ENCODE measurements at regions not wholly inside any gene's neighbourhood (a gene's known extent, or its start where the extent isn't known, plus 50 kb on each side); places are given as distances from the start of the nearest gene placed in this dataset.

DNA sequence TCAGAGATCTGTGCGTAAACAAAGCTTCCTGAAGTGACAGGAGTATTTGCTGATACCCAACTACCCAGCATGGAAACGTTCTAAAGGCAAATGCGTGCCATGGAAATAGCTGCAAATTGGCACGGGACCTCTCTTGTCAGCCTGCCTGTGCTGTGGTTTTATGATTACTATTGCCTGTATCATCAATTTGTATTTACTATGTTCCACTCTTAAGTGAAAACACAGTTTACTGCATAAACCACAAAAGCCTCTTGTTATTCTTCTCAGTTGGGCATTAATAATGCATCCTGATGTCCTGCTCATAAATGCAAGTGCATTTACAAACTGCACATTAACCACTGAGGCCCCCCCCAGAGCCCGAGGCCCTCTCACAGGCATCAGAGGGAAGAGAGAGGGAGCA lies 196.6 kb upstream of the SLC35G4 start:
- TF ChIP-seq, protein P1, sequence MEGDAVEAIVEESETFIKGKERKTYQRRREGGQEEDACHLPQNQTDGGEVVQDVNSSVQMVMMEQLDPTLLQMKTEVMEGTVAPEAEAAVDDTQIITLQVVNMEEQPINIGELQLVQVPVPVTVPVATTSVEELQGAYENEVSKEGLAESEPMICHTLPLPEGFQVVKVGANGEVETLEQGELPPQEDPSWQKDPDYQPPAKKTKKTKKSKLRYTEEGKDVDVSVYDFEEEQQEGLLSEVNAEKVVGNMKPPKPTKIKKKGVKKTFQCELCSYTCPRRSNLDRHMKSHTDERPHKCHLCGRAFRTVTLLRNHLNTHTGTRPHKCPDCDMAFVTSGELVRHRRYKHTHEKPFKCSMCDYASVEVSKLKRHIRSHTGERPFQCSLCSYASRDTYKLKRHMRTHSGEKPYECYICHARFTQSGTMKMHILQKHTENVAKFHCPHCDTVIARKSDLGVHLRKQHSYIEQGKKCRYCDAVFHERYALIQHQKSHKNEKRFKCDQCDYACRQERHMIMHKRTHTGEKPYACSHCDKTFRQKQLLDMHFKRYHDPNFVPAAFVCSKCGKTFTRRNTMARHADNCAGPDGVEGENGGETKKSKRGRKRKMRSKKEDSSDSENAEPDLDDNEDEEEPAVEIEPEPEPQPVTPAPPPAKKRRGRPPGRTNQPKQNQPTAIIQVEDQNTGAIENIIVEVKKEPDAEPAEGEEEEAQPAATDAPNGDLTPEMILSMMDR (IDR thresholded peaks at IDR 0.05; ENCODE audit: low read length) = no peak
- no peak for TF ChIP-seq EZH2 (IDR thresholded peaks at IDR 0.05; ENCODE audit: borderline replicate concordance, low read length)
